ENCODE measurements at regions not wholly inside any gene's neighbourhood (a gene's known extent, or its start where the extent isn't known, plus 50 kb on each side); places are given as distances from the start of the nearest gene placed in this dataset.
"Not testable (repeated sequence)": the region's sequence is repeated elsewhere in the genome, so short reads cannot be mapped to it uniquely, and the experiment has no call there.

- no peak for DNase-seq (ENCODE audit: low read depth in 2 of 2)
Observed at GRCh38 chr11:87871056-87871455, 304.2 kb downstream of the RAB38 start.

GRCh38 chr11:87870086-87870485 lies 305.2 kb downstream of the RAB38 start:
- DNase-seq (ENCODE audit: low read depth in 2 of 2), result no peak

GRCh38 chr11:87866951-87867350 lies 308.3 kb downstream of the RAB38 start:
- no peak for DNase-seq (ENCODE audit: low read depth in 2 of 2)

- no peak for DNase-seq (ENCODE audit: low read depth in 2 of 2)
Observed at GRCh38 chr11:87861030-87861429, 314.2 kb downstream of the RAB38 start.

- no peak for DNase-seq (ENCODE audit: low read depth in 2 of 2)
Observed at GRCh38 chr11:87859636-87860035, 315.6 kb downstream of the RAB38 start.

- DNase-seq (ENCODE audit: low read depth in 2 of 2), result no peak
Observed at GRCh38 chr11:87851827-87852226, 323.4 kb downstream of the RAB38 start.

GRCh38 chr11:87851234-87851633 lies 324.0 kb downstream of the RAB38 start:
- DNase-seq (ENCODE audit: low read depth in 2 of 2), result no peak

GRCh38 chr11:87849216-87849615 lies 326.0 kb downstream of the RAB38 start:
- DNase-seq (ENCODE audit: low read depth in 2 of 2), result no peak

GRCh38 chr11:87840786-87841185 lies 334.5 kb downstream of the RAB38 start:
- DNase-seq (ENCODE audit: low read depth in 2 of 2), result no peak

GRCh38 chr11:87832211-87832610 lies 343.0 kb downstream of the RAB38 start:
- no peak for DNase-seq (ENCODE audit: low read depth in 2 of 2)

GRCh38 chr11:87820011-87820410 lies 355.2 kb downstream of the RAB38 start:
- DNase-seq (ENCODE audit: low read depth in 2 of 2), result no peak

GRCh38 chr11:87819151-87819550 lies 356.1 kb downstream of the RAB38 start:
- DNase-seq (ENCODE audit: low read depth in 2 of 2), result no peak

- DNase-seq (ENCODE audit: low read depth in 2 of 2), result no peak
Observed at GRCh38 chr11:87812571-87813365, 362.5 kb downstream of the RAB38 start.

GRCh38 chr11:87810486-87810885 lies 364.8 kb downstream of the RAB38 start:
- DNase-seq (ENCODE audit: low read depth in 2 of 2), result no peak

GRCh38 chr11:87809256-87809655 lies 366.0 kb downstream of the RAB38 start:
- no peak for DNase-seq (ENCODE audit: low read depth in 2 of 2)

GRCh38 chr11:87804176-87804575 lies 371.1 kb downstream of the RAB38 start:
- no peak for DNase-seq (ENCODE audit: low read depth in 2 of 2)

GRCh38 chr11:87803748-87804147 lies 371.5 kb downstream of the RAB38 start:
- no peak for DNase-seq (ENCODE audit: low read depth in 2 of 2)

GRCh38 chr11:87784862-87785261 lies 390.4 kb downstream of the RAB38 start:
- DNase-seq (ENCODE audit: low read depth in 2 of 2), result not testable (repeated sequence)

GRCh38 chr11:87780068-87780413 lies 395.2 kb downstream of the RAB38 start:
- DNase-seq (ENCODE audit: low read depth in 2 of 2), result no peak

GRCh38 chr11:87779276-87780067 lies 395.8 kb downstream of the RAB38 start:
- no peak for DNase-seq (ENCODE audit: low read depth in 2 of 2)

GRCh38 chr11:87778357-87778756 lies 396.9 kb downstream of the RAB38 start:
- no peak for DNase-seq (ENCODE audit: low read depth in 2 of 2)

- no peak for DNase-seq (ENCODE audit: low read depth in 2 of 2)
Observed at GRCh38 chr11:87775036-87775435, 400.2 kb downstream of the RAB38 start.

GRCh38 chr11:87769661-87770060 lies 405.6 kb downstream of the RAB38 start:
- no peak for DNase-seq (ENCODE audit: low read depth in 2 of 2)

All from stimulated activated CD4-positive, alpha-beta T cell treated with anti-CD3 and anti-CD28 coated beads, Interleukin-1b, Interleukin-23, amount 100 ng/mL, for 4 hours (primary cell).